Ectodermal cell (in vitro differentiated cells): ENCODE measurements at regions not wholly inside any gene's neighbourhood (a gene's known extent, or its start where the extent isn't known, plus 50 kb on each side); places are given as distances from the start of the nearest gene placed in this dataset.

Source experiments
- H3K27ac ChIP-seq: 2 replicates; pipeline ENCODE4 v1.7.0; 2013; ENCODE audit warnings: mild to moderate bottlenecking, low read depth, low read length; ENCODE audit not compliant: insufficient read depth, poor library complexity, severe bottlenecking
- H3K27me3 ChIP-seq: 2 replicates; pipeline ENCODE4 v1.7.0; 2013; ENCODE audit warnings: mild to moderate bottlenecking, low read length; ENCODE audit not compliant: insufficient read depth, control insufficient read depth, poor library complexity, severe bottlenecking
- H3K36me3 ChIP-seq: one replicate; pipeline ENCODE4 v1.7.0; 2013; ENCODE audit warnings: low read length; ENCODE audit not compliant: control insufficient read depth, insufficient read depth
- H3K4me1 ChIP-seq: one replicate; pipeline ENCODE4 v1.7.0; 2013; ENCODE audit warnings: low read length; ENCODE audit not compliant: control insufficient read depth, insufficient read depth
- H3K4me3 ChIP-seq: 2 replicates; pipeline ENCODE4 v1.7.0; 2013; ENCODE audit warnings: low read depth, low read length, control low read depth; ENCODE audit not compliant: insufficient read depth
- H3K9me3 ChIP-seq: 2 replicates; pipeline ENCODE4 v1.7.0; 2013; ENCODE audit warnings: mild to moderate bottlenecking, low read length, moderate library complexity; ENCODE audit not compliant: control insufficient read depth
- WGBS, 2 experiments: methylation state at CpG; one replicate each; pipeline ENCODE4 v1.1.7; 2013; ENCODE audit warnings: missing lambda C conversion rate in 2 of 2; 5-methylcytosine and 5-hydroxymethylcytosine counted together

- H3K9me3 ChIP-seq: no peaks in the 10 kb centered on the region
- H3K27ac ChIP-seq: no peak overlapping the region
- H3K4me3 ChIP-seq: no peak overlapping the region
- H3K4me1 ChIP-seq: no peaks in the 10 kb centered on the region
- no peaks in the 10 kb centered on the region for H3K36me3 ChIP-seq
- no peaks in the 10 kb centered on the region for H3K27me3 ChIP-seq
- 95 to 100% methylated on average over 2 of the region's 2 CpGs for WGBS, 2 experiments
These were observed 395.1 kb downstream of the RAB28 start for GRCh38 chr4:13088726-13089658.

GRCh38 chr4:13087041-13087440 is 397.1 kb downstream of the RAB28 start:
- Histone ChIP-seq H3K4me3 (no peak overlapping the region), H3K9me3 (no peaks in the 10 kb centered on the region), H3K27me3 (no peaks in the 10 kb centered on the region), H3K4me1 (no peaks in the 10 kb centered on the region), H3K27ac (no peak overlapping the region), H3K36me3 (no peaks in the 10 kb centered on the region)
- WGBS, 2 experiments: no CpG with 5 or more reads among the region's 1 CpG

- no peak overlapping the region for H3K4me3 ChIP-seq
- H3K27ac ChIP-seq: no peak overlapping the region
- H3K27me3 ChIP-seq: no peaks in the 10 kb centered on the region
- no peaks in the 10 kb centered on the region for H3K36me3 ChIP-seq
- no peaks in the 10 kb centered on the region for H3K9me3 ChIP-seq
- no peaks in the 10 kb centered on the region for H3K4me1 ChIP-seq
- WGBS, 2 experiments: 83 to 89% methylated on average over 2 of the region's 2 CpGs
These were observed 399.9 kb downstream of the RAB28 start for GRCh38 chr4:13084210-13084609.

- Histone ChIP-seq H3K4me3 (no peak overlapping the region), H3K9me3 (no peaks in the 10 kb centered on the region), H3K27ac (no peak overlapping the region), H3K36me3 (no peaks in the 10 kb centered on the region), H3K4me1 (no peaks in the 10 kb centered on the region), H3K27me3 (no peaks in the 10 kb centered on the region)
These were observed 402.3 kb downstream of the RAB28 start for GRCh38 chr4:13081830-13082229.

- no peaks in the 10 kb centered on the region for H3K27me3 ChIP-seq
- H3K27ac ChIP-seq: no peak overlapping the region
- H3K4me3 ChIP-seq: no peak overlapping the region
- no peaks in the 10 kb centered on the region for H3K9me3 ChIP-seq
- H3K4me1 ChIP-seq: no peaks in the 10 kb centered on the region
- no peaks in the 10 kb centered on the region for H3K36me3 ChIP-seq
- WGBS, 2 experiments: 100% methylated on average over 1 of the region's 1 CpG; no CpG with 5 or more reads in 1 of the 2 experiments
These were observed 417.1 kb downstream of the RAB28 start for GRCh38 chr4:13067077-13067476.

GRCh38 chr4:13059019-13059418 is 425.1 kb downstream of the RAB28 start:
- no peak overlapping the region for H3K27ac ChIP-seq
- H3K27me3 ChIP-seq: no peaks in the 10 kb centered on the region
- 79 to 81% methylated on average over 4 of the region's 4 CpGs for WGBS, 2 experiments
- no peak overlapping the region for H3K4me3 ChIP-seq
- no peaks in the 10 kb centered on the region for H3K36me3 ChIP-seq
- no peaks in the 10 kb centered on the region for H3K4me1 ChIP-seq
- H3K9me3 ChIP-seq: no peaks in the 10 kb centered on the region

GRCh38 chr4:13056630-13057189 is 427.4 kb downstream of the RAB28 start:
- Histone ChIP-seq H3K36me3 (no peaks in the 10 kb centered on the region), H3K4me3 (no peak overlapping the region), H3K27me3 (no peaks in the 10 kb centered on the region), H3K4me1 (no peaks in the 10 kb centered on the region), H3K27ac (no peak overlapping the region), H3K9me3 (no peaks in the 10 kb centered on the region)
- WGBS, 2 experiments: 92 to 97% methylated on average over 4 of the region's 4 CpGs

GRCh38 chr4:13054420-13054970 is 429.6 kb downstream of the RAB28 start:
- H3K27ac ChIP-seq: no peak overlapping the region
- H3K27me3 ChIP-seq: no peaks in the 10 kb centered on the region
- no peak overlapping the region for H3K4me3 ChIP-seq
- 88 to 94% methylated on average over 3 of the region's 3 CpGs for WGBS, 2 experiments
- no peaks in the 10 kb centered on the region for H3K36me3 ChIP-seq
- H3K9me3 ChIP-seq: no peaks in the 10 kb centered on the region
- no peaks in the 10 kb centered on the region for H3K4me1 ChIP-seq

GRCh38 chr4:13047591-13047990 is 436.5 kb downstream of the RAB28 start:
- Histone ChIP-seq H3K27me3 (no peaks in the 10 kb centered on the region), H3K27ac (no peak overlapping the region), H3K4me3 (no peak overlapping the region), H3K4me1 (no peaks in the 10 kb centered on the region), H3K9me3 (no peaks in the 10 kb centered on the region), H3K36me3 (no peaks in the 10 kb centered on the region)
- 93 to 95% methylated on average over 4 of the region's 4 CpGs for WGBS, 2 experiments

GRCh38 chr4:13036841-13037240 is 447.3 kb downstream of the RAB28 start:
- H3K36me3 ChIP-seq: no peaks in the 10 kb centered on the region
- no peaks in the 10 kb centered on the region for H3K9me3 ChIP-seq
- no peak overlapping the region for H3K27ac ChIP-seq
- H3K4me3 ChIP-seq: no peak overlapping the region
- no peaks in the 10 kb centered on the region for H3K27me3 ChIP-seq
- WGBS, 2 experiments: 82 to 88% methylated on average over 2 of the region's 3 CpGs
- no peaks in the 10 kb centered on the region for H3K4me1 ChIP-seq
